Activated CD4-positive, alpha-beta memory T cell treated with anti-CD3 and anti-CD28 coated beads for 36 hours (primary cell): ENCODE measurements at regions not wholly inside any gene's neighbourhood (a gene's known extent, or its start where the extent isn't known, plus 50 kb on each side); places are given as distances from the start of the nearest gene placed in this dataset.

ENCODE experiments used
- CTCF ChIA-PET: fragments of 350-600 bp; sonication (Branson Sonifier 250); formaldehyde crosslinking; loops from one replicate; lab custom pipeline; 2021; ENCODE audit warnings: antibody characterized with exemption, inconsistent platforms; lab: Charles Lee
- POLR2A ChIA-PET: fragments of 350-600 bp; sonication (Branson Sonifier 250); formaldehyde crosslinking; loops from one replicate; lab custom pipeline; 2021; ENCODE audit warnings: antibody characterized with exemption; lab: Charles Lee
- DNase-seq: peaks from one replicate; pipeline ENCODE4 v3.0.0-alpha.2; 2020
- H3K27ac Mint-ChIP-seq: one replicate; pipeline ENCODE4 v1.8.0; 2021; ENCODE audit warnings: mixed read lengths
- H3K27me3 Mint-ChIP-seq: one replicate; pipeline ENCODE4 v1.8.0; 2021; ENCODE audit warnings: mixed read lengths
- H3K36me3 Mint-ChIP-seq: one replicate; pipeline ENCODE4 v1.8.0; 2021; ENCODE audit warnings: mixed read lengths
- H3K4me1 Mint-ChIP-seq: one replicate; pipeline ENCODE4 v1.8.0; 2021; ENCODE audit warnings: low read depth, mixed read lengths
- H3K4me3 Mint-ChIP-seq: one replicate; pipeline ENCODE4 v1.8.0; 2021; ENCODE audit warnings: mild to moderate bottlenecking, mixed read lengths
- H3K9me3 Mint-ChIP-seq: one replicate; pipeline ENCODE4 v1.8.0; 2021; ENCODE audit warnings: mixed read lengths
- intact Hi-C: fragments of 100-400 bp; cut with micrococcal nuclease; formaldehyde crosslinking; loops from one replicate; pipeline ENCODE4 v1.15.1; 2023

DNA sequence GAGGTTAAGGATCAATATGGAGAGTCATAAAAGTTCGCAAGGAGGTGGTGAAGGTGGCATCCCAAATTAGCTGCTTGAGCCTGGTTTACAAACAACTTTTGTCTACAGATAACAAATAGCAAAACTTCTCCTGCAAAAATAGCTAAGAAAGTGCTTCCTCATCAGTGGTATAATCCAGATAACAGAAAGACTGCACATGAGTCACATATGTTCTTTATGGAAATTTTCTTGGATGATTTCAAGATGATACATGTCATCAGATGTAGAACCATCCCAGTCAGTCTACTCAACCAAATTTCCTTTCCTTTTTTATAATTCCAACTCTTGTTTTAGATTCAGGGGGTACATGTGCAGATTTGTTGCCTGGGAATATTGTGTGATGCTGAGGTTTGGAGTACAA, 133.0 kb downstream of the BTG1 start:
- POLR2A ChIA-PET, result interaction anchor here (0.8 kb wide), 1 partner anchor 133 kb away, joined by 3 read pairs; the partner anchor contains the start of gene BTG1
- CTCF ChIA-PET, result interaction anchor here (0.8 kb wide), 1 partner anchor 254 kb away, joined by 3 read pairs; no protein-coding TSS in a partner anchor
- intact Hi-C loops, result no loop called here
- Mint-ChIP-seq H3K36me3 (no peaks in the 10 kb centered on the region), H3K27ac (no peak overlapping the region), H3K4me3 (no peak overlapping the region), H3K27me3 (no peaks in the 10 kb centered on the region), H3K9me3 (peaks cover 8% of the 10 kb centered on the region), H3K4me1 (peaks cover 29% of the 10 kb centered on the region)
- DNase-seq, result no peak

- DNase-seq, result peak; percentile 18
- ChIA-PET POLR2A (interaction anchor here (0.7 kb wide), 3 partner anchors 135 to 207 kb away, joined by 3 to 5 read pairs (median 4); no protein-coding TSS in a partner anchor), CTCF (no interaction called here)
- H3K36me3 Mint-ChIP-seq, result no peaks in the 10 kb centered on the region
- peak overlapping the region; percentile 17 for H3K4me3 Mint-ChIP-seq
- H3K4me1 Mint-ChIP-seq, result peaks cover 29% of the 10 kb centered on the region
- H3K27me3 Mint-ChIP-seq, result no peaks in the 10 kb centered on the region
- H3K27ac Mint-ChIP-seq, result peak overlapping the region; percentile 49
- peaks cover 5% of the 10 kb centered on the region for H3K9me3 Mint-ChIP-seq
- intact Hi-C loops, result no loop called here
Observed at GRCh38 chr12:92010853-92011701, 134.6 kb downstream of the BTG1 start.

DNA sequence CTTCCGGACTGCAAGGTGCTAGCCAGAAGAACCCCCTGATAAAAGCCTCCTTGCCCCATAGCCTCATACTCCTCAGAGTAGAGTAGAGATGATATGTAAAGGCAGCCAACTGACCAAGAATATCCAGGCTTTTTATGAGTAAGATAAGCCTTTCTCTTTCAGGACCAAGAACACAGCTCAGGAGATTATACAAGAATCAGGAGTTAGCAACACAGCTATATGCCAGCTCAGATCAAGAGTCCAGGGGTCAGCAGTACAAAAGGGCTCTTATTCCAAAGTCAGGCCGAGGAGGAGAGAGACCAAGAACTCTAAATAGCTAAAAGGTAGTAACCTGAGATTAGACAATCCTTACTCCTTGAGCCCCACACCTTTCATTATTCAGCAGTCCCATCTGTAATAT, 135.3 kb downstream of the BTG1 start:
- Mint-ChIP-seq H3K9me3 (peaks cover 3% of the 10 kb centered on the region), H3K27me3 (no peaks in the 10 kb centered on the region), H3K4me1 (peaks cover 29% of the 10 kb centered on the region), H3K4me3 (no peak overlapping the region), H3K36me3 (no peaks in the 10 kb centered on the region), H3K27ac (no peak overlapping the region)
- intact Hi-C loops, result no loop called here
- no peak for DNase-seq
- POLR2A ChIA-PET, result interaction anchor here (0.7 kb wide), 1 partner anchor 133 kb away, joined by 3 read pairs; no protein-coding TSS in a partner anchor
- CTCF ChIA-PET, result interaction anchor here (0.6 to 1.4 kb wide), 2 partner anchors 199 to 216 kb away, joined by 3 to 6 read pairs; no protein-coding TSS in a partner anchor

- H3K27me3 Mint-ChIP-seq, result no peaks in the 10 kb centered on the region
- intact Hi-C loops, result no loop called here
- H3K27ac Mint-ChIP-seq, result no peak overlapping the region
- H3K4me3 Mint-ChIP-seq, result no peak overlapping the region
- ChIA-PET POLR2A (no interaction called here), CTCF (no interaction called here)
- peaks cover 29% of the 10 kb centered on the region for H3K4me1 Mint-ChIP-seq
- peaks cover 3% of the 10 kb centered on the region for H3K9me3 Mint-ChIP-seq
- no peaks in the 10 kb centered on the region for H3K36me3 Mint-ChIP-seq
- no peak for DNase-seq
Observed at GRCh38 chr12:92008345-92008744, 137.3 kb downstream of the BTG1 start.

DNA sequence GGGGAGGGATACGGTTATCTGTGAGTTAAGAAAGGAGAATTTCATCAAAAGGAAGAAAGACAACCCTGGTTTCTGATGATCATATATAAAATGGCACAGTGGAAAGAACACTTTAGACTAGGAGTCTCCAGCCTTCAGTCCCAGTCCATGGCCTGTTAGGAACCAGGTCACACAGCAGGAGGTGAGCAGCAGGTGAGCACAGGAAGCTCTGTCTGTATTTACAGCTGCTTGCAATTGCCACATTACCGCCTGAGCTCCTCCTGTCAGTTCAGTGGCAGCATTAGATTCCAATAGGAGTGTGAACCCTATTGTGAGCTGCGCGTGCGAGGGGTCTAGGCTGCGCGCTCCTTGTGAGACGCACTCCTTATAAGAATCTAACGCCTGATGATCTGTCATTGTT, 137.9 kb downstream of the BTG1 start:
- CTCF ChIA-PET, result no interaction called here
- DNase-seq, result no peak
- intact Hi-C loops, result no loop called here
- no peak overlapping the region for H3K4me3 Mint-ChIP-seq
- no peaks in the 10 kb centered on the region for H3K27me3 Mint-ChIP-seq
- H3K27ac Mint-ChIP-seq, result no peak overlapping the region
- POLR2A ChIA-PET, result no interaction called here
- no peaks in the 10 kb centered on the region for H3K36me3 Mint-ChIP-seq
- H3K4me1 Mint-ChIP-seq, result peaks cover 32% of the 10 kb centered on the region
- H3K9me3 Mint-ChIP-seq, result peaks cover 3% of the 10 kb centered on the region

DNA sequence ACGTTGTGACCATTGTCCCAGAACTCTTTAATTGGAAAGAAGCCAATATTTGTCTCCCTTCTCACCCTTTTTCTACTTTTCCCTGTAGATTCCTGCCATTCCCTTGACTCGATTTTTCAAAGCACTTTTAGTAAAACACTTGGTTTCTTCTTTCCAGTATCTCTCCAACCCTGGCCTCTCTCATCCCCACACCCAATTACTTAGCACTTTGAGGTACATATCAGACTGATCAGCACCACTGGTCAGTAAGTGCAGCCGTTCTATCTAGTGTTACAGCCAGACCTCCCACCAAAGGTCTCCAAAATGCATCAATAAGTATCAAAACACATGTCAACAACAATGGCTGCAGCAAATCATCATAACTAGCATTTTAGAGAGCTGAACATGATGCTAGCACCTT, 141.9 kb downstream of the BTG1 start:
- POLR2A ChIA-PET, result no interaction called here
- H3K36me3 Mint-ChIP-seq, result peaks cover 1% of the 10 kb centered on the region
- CTCF ChIA-PET, result interaction anchor here (0.9 kb wide), 1 partner anchor 142 kb away, joined by 3 read pairs; the partner anchor contains the start of gene BTG1
- H3K27me3 Mint-ChIP-seq, result no peaks in the 10 kb centered on the region
- no peak for DNase-seq
- intact Hi-C loops, result no loop called here
- H3K4me3 Mint-ChIP-seq, result no peak overlapping the region
- H3K4me1 Mint-ChIP-seq, result peaks cover 20% of the 10 kb centered on the region
- peaks cover 11% of the 10 kb centered on the region for H3K9me3 Mint-ChIP-seq
- H3K27ac Mint-ChIP-seq, result no peak overlapping the region

DNA sequence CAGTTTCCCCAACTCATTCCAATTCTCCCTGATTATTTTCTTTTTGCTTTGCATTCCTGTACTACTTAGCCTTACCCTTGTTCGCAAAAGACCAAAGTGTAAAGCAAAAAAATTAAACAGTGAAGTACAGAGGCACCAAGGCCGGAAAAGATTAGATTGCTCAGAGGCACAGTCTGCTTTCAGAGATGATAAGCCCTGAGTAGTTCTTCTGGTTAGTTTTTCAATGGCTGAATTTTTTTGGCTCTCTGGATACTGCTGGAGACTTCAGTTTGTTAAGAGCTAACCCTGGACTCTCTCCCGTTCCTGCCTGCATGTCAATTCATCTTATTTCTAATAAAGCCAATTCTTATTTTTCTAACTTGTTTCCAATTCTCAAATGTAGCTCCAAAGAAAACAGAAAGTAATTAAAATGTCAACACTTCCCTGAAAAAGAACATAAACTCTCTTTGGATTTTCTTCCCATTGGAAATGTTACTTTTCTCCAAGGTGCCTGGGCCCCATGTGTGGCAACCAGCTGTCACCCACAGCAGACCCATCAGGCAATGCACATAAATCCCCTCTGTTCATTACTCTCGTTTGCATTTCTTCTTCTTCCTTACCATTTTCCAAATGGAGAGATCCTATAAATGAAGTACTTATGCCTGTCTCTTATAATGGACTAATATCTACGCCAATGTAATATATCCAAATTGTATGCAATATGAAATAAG, 142.8 kb downstream of the BTG1 start:
- no peaks in the 10 kb centered on the region for H3K27me3 Mint-ChIP-seq
- no peak for DNase-seq
- H3K36me3 Mint-ChIP-seq, result peaks cover 7% of the 10 kb centered on the region
- H3K27ac Mint-ChIP-seq, result no peak overlapping the region
- ChIA-PET CTCF (interaction anchor here (0.9 kb wide), 1 partner anchor 143 kb away, joined by 3 read pairs; the partner anchor contains the start of gene BTG1), POLR2A (no interaction called here)
- H3K4me3 Mint-ChIP-seq, result no peak overlapping the region
- peaks cover 17% of the 10 kb centered on the region for H3K9me3 Mint-ChIP-seq
- H3K4me1 Mint-ChIP-seq, result peaks cover 22% of the 10 kb centered on the region
- intact Hi-C loops, result no loop called here

DNA sequence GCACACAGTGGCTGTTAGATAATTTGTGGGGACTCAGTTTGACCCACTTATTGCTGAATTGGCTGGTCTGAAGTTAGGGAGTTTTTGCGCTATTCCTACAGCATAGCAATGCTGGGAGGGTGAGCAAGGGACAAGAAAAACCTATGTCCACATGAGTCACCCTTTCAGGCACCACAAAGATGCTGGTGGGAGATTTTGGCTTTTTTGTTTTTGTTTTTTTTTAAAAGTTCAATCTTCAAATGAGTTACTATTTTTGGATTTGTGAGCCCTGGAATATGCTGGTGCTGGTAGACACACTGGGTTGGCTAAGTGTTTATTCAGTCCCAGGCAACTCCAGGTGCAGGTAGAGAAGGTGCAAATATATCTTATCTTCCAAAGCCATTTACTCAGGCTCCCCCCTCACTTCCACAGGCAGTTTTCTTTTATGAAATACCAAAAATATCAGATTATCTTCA, 143.4 kb downstream of the BTG1 start:
- no peak for DNase-seq
- Mint-ChIP-seq H3K27ac (no peak overlapping the region), H3K4me1 (peaks cover 23% of the 10 kb centered on the region), H3K4me3 (no peak overlapping the region), H3K36me3 (peaks cover 7% of the 10 kb centered on the region), H3K9me3 (peaks cover 17% of the 10 kb centered on the region), H3K27me3 (no peaks in the 10 kb centered on the region)
- CTCF ChIA-PET, result no interaction called here
- intact Hi-C loops, result no loop called here
- POLR2A ChIA-PET, result no interaction called here

DNA sequence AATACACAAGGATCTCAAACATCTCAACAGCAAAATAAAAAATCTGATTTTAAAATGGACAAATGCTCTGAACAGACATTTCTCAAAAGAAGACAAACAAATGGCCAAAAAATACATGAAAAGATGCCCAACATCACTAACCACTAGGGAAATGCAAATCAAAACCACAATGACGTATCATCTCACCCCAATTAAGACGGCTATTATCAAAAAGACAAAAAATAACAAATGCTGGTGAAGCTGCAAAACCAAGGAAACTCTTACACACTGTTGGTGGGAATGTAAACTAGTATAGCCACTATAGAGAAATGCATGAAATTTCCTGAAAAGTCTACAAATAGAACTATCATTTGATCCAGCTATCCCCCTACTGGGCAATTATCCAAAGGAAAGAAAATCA, 145.0 kb downstream of the BTG1 start:
- peaks cover 14% of the 10 kb centered on the region for H3K9me3 Mint-ChIP-seq
- H3K4me3 Mint-ChIP-seq, result no peak overlapping the region
- intact Hi-C loops, result no loop called here
- no peak for DNase-seq
- ChIA-PET POLR2A (no interaction called here), CTCF (no interaction called here)
- H3K27me3 Mint-ChIP-seq, result no peaks in the 10 kb centered on the region
- peaks cover 24% of the 10 kb centered on the region for H3K4me1 Mint-ChIP-seq
- H3K36me3 Mint-ChIP-seq, result peaks cover 7% of the 10 kb centered on the region
- no peak overlapping the region for H3K27ac Mint-ChIP-seq

DNA sequence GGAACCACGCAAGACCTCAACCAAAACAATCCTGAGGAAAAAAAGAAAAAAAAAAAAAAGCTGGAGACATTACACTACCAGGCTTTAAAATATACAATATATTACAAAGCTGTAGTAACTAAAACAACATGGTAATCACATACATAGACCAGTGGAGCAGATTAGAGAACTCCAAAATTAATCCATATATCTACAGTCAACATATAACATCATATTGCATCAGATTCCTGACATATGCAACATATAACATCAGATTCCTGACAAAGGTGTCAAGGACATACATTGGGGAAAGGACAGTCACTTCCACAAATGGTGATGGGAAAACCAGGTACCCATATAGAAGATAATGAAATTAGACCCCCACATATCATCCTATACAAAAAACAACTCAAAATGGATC, 145.8 kb downstream of the BTG1 start:
- peaks cover 24% of the 10 kb centered on the region for H3K4me1 Mint-ChIP-seq
- peaks cover 7% of the 10 kb centered on the region for H3K36me3 Mint-ChIP-seq
- intact Hi-C loops, result no loop called here
- ChIA-PET POLR2A (no interaction called here), CTCF (no interaction called here)
- no peak overlapping the region for H3K4me3 Mint-ChIP-seq
- DNase-seq, result no peak
- no peaks in the 10 kb centered on the region for H3K27me3 Mint-ChIP-seq
- no peak overlapping the region for H3K27ac Mint-ChIP-seq
- peaks cover 14% of the 10 kb centered on the region for H3K9me3 Mint-ChIP-seq

DNA sequence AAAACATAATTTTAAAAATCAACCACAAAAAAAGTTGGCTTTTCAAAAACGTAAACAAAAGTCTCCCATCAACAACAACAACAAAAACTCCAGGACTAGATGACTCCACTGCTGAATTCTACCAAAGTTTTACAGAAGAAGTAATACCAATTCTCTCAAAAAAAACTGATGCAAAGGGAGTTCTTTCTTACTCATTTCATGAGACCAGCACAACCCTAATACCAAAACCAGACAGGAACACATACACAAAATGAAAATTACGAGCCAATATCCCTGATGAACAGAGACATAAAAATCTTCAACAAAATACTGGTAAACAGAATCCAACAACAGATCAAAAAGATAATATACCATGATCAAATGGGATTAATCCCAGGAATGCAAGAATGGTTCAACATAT, 147.3 kb downstream of the BTG1 start:
- Mint-ChIP-seq H3K4me3 (no peak overlapping the region), H3K4me1 (peaks cover 27% of the 10 kb centered on the region), H3K9me3 (peaks cover 14% of the 10 kb centered on the region), H3K27ac (no peak overlapping the region), H3K36me3 (peaks cover 7% of the 10 kb centered on the region), H3K27me3 (no peaks in the 10 kb centered on the region)
- POLR2A ChIA-PET, result no interaction called here
- no peak for DNase-seq
- intact Hi-C loops, result no loop called here
- CTCF ChIA-PET, result no interaction called here

DNA sequence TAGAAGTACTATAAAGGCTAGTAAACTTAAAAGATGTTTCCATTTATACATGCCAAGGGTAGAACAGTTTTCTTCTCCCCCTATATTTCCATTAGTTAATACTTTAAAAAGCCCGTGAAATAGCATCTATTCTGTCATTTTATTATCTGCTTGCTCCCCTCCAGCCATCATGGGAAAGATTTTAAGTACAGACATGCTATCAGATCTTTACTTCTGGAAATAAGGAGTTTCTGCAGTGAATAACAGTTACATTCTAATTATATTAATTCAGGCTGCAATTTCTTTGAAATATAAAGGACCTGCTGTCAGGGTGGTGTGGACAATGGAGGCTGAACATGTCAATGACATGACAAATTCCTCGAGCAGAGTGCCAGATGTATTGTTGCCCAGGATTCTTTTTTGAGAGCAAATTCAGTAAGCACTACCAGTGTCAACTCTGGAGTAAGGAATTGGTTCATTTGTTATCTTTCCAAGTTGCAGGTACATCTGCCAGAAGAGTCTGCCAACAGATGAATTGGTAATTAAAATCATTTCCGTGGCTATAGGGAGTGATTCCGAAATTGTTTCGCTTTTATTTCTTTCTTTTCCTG, 151.3 kb downstream of the BTG1 start:
- peaks cover 32% of the 10 kb centered on the region for H3K4me1 Mint-ChIP-seq

More for the DNA sequence above, 151.3 kb downstream of the BTG1 start:
- POLR2A ChIA-PET, result no interaction called here
- no peak overlapping the region for H3K27ac Mint-ChIP-seq
- peaks cover 7% of the 10 kb centered on the region for H3K36me3 Mint-ChIP-seq
- CTCF ChIA-PET, result no interaction called here
- H3K9me3 Mint-ChIP-seq, result peaks cover 9% of the 10 kb centered on the region
- intact Hi-C loops, result no loop called here
- H3K4me3 Mint-ChIP-seq, result no peak overlapping the region
- DNase-seq, result no peak
- no peaks in the 10 kb centered on the region for H3K27me3 Mint-ChIP-seq
